SKM-1 (cell line): ENCODE measurements at regions not wholly inside any gene's neighbourhood (a gene's known extent, or its start where the extent isn't known, plus 50 kb on each side); places are given as distances from the start of the nearest gene placed in this dataset.

ENCODE experiments used
- DNase-seq: peaks from one replicate; lab custom pipeline; 2025; ENCODE audit not compliant: unreplicated experiment; lab: John Stamatoyannopoulos, UW

- no peak for DNase-seq
Observed at GRCh38 chr1:79448426-79448825, 441.9 kb upstream of the ADGRL4 start.

DNA sequence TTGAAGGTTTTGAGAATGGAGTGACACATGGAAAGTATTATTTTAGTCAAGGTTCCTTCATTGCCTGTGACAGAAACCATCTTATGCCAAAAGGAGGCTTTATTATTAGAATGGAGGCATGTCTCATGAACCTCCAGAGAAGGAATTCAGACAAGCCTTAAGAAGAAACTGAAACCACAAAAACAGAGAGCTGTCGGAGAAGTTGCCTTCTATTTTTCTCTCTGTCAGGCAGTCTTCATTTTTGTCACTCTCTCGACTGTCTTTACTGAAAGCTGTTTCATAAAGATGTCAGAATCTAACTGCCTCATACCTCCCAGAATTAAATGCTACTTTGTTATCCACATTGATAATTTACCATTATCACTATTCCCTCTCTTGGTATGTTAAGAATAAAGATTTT is 434.7 kb upstream of the ADGRL4 start:
- no peak for DNase-seq

GRCh38 chr1:79437540-79437939 is 431.0 kb upstream of the ADGRL4 start:
- DNase-seq: no peak

DNA sequence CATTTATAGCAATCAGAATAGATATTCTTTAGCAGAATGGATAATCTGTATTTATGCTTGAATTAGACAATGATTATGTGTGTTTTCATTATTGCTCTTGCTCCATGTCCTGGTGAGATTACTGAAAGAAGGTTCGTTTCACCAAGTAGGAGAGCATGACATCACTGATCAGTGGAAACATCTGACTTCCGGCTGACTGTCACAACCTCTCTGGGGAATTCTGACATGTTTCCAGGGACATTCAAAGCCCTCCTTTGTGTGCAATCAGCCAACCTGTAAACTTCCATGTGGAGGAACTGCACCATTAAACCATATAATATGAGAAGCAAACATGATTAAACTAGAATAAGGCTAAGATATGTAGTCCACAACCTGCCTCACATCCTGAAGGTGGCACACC is 424.8 kb upstream of the ADGRL4 start:
- DNase-seq: no peak

DNA sequence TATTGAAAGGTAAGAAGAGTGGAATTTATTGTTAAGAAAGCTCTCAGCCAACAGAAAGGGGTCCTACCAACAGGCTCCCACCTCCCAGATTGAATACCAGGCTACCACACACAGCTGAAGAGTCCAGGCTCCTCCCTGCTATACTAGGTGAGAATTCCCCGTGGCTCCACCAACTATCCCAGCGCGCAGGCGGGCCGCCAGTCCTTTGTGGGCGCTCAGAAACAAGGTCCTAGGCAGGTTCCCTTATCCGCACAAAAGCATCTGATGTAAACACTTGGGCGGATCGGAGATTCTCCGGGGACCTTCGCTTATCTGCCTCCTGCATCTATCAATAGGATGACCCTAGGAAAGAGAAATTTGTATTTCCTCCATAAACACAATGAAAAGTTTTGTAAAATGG is 423.9 kb upstream of the ADGRL4 start:
- no peak for DNase-seq

- DNase-seq: no peak
Observed at GRCh38 chr1:79422726-79423125, 416.2 kb upstream of the ADGRL4 start.

- DNase-seq: no peak
Observed at GRCh38 chr1:79398501-79398900, 392.0 kb upstream of the ADGRL4 start.

GRCh38 chr1:79396901-79397300 is 390.4 kb upstream of the ADGRL4 start:
- no peak for DNase-seq

- no peak for DNase-seq
Observed at GRCh38 chr1:79388694-79389361, 382.3 kb upstream of the ADGRL4 start.

DNA sequence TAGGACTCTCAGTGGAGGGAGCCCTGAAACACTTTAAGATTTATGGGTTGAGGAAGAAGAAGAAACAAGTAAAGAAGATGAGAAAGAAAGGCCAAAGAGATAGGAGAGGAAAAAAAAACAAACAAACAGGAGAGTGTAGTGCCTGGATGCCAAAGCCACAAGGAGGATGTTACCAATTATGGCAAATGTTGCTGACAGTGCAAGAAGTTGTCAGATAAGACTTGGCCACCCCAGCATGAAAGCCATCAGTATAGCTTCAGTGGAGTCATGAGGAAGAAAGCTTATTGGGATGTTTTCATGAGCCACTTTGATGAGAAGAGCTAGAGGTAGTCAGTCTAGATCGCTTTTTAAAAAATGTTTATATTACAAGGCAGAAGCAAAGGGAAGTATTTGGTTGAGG is 380.2 kb upstream of the ADGRL4 start:
- DNase-seq: no peak

- DNase-seq: no peak
Observed at GRCh38 chr1:79380078-79380477, 373.5 kb upstream of the ADGRL4 start.

- no peak for DNase-seq
Observed at GRCh38 chr1:79376106-79376505, 369.6 kb upstream of the ADGRL4 start.

DNA sequence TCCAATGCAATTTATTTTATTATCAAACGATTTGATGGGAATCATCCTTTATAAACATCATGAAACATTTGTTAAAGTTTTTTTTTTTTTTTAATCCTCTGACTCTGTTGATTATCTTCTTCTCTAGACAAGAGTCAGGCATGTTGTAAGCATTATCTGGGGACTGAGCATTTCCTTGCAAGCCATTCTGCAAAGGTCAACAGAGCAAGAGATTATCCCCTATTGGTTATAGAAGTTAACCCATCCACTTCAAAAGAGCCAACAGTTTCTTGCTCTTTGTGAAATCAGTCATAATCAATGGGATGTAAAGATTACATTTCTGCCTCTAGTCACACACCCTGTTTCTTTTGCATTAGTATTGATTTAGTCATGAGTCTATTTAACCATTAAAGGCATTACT is 368.8 kb upstream of the ADGRL4 start:
- no peak for DNase-seq

GRCh38 chr1:79374397-79374796 is 367.9 kb upstream of the ADGRL4 start:
- no peak for DNase-seq

DNA sequence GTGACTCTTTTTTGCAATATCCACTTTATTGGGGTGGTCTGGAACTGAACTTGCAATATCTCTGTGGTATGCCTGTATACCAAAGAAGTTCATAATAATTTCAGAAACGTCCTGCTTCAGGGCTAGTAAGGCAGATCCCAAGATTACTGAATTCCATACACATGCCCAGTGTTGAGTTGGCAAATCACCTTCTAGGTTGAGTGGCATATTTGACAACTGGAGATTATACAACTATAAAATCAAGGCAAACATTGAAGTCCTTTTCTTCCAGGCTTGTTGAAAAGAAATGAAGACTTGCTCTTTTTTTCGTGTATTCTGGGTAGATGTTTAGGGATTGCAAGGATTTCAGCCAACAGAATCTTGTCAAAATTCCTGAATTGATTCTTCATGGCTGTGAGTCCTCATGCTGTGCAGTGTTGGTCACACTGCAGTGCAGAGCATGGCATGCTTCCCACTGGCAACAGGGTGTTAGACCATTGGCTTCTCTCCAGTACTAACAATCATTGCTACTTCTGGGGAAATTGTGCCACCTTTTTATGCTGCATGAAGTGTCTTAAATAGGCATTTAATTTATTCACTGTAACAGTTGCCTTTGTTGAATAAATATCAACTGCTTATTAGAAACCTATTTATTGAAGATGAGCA is 367.1 kb upstream of the ADGRL4 start:
- DNase-seq: no peak

GRCh38 chr1:79371802-79372201 is 365.3 kb upstream of the ADGRL4 start:
- no peak for DNase-seq

GRCh38 chr1:79369091-79369490 is 362.6 kb upstream of the ADGRL4 start:
- no peak for DNase-seq

DNA sequence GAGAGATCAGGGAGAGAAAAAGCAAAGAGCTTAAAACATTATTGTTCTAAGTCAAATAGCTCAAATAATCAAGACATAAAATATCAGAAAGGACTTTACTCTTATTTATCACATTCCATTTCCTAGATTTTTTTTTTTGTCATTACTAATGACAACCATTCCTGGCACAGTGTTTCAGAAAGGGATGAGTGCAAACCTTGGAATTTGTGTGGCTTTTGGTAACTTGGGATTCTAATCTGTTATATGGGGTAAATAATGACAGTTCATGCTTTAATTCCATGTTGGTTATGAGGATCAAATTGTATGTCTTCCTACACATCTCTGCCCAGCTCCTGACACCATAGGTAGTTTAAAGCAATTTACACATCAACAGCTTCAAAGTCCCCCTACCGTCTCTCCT is 358.4 kb upstream of the ADGRL4 start:
- no peak for DNase-seq

DNA sequence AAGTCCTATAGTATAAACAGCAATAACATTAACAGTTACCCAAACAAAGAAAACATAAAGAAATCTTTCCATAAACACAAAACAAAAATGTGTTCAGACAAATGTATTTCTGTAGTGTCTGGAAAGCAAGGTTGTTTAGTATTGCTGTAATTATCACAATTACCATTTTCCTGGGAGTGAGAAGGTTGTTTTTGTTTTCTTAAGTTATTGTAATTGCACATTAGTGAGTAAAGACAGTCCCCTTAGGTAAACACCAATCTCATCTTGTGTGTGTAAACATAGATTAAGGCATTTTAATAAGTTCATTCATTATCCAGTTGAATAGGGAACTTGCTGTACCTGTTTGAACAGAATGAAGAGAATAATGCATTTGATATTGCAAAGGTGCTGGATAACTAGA is 356.9 kb upstream of the ADGRL4 start:
- no peak for DNase-seq

GRCh38 chr1:79362470-79362869 is 355.9 kb upstream of the ADGRL4 start:
- no peak for DNase-seq

- DNase-seq: no peak
Observed at GRCh38 chr1:79355090-79355489, 348.6 kb upstream of the ADGRL4 start.

DNA sequence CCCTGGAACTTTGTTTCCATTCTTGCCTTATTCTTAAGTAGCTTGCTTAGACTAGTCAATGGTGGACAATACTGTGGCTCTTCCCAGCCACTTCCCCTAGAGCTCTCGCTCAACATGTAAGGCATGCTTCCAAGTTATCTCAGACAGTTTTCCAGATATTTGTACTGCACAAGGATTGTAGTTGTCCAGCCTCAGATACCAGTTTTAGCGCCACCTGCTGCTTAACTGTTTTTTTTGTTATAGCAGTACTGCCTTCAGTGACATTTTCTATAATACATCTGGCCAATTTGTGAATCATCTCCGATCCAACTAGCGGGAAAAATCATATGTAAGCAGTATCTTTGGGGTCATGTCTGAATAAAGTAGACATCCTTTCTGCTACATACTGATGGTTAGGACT is 346.7 kb upstream of the ADGRL4 start:
- DNase-seq: no peak

DNA sequence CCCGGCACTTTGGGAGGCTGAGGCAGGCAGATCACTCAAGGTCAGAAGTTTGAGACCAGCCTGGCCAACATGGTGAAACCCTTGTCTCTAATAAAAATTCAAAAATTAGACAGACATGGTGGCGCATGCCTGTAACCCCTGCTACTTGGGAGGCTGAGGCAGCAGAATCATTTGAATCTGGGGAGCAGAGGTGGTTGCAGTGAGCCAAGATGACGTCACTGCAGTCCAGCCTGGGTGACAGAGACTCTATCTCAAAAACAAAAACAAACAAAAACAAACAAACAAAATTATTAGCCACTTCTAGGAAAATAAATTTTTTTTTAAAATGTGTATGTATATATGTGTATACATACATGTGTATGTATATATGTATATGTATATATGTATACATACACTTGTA is 320.3 kb upstream of the ADGRL4 start:
- no peak for DNase-seq
